GM18867 (cell line): ENCODE measurements at regions not wholly inside any gene's neighbourhood (a gene's known extent, or its start where the extent isn't known, plus 50 kb on each side); places are given as distances from the start of the nearest gene placed in this dataset.
A peak's percentile ranks its signal among the peaks of the same experiment; 100 is the strongest.

Experiments
- ATAC-seq: cut with Tn5 transposase; IDR thresholded peaks from one replicate; pipeline ENCODE4 v1.9.1; 2021; ENCODE audit warnings: mild to moderate bottlenecking, moderate library complexity; ENCODE audit not compliant: unreplicated experiment

DNA sequence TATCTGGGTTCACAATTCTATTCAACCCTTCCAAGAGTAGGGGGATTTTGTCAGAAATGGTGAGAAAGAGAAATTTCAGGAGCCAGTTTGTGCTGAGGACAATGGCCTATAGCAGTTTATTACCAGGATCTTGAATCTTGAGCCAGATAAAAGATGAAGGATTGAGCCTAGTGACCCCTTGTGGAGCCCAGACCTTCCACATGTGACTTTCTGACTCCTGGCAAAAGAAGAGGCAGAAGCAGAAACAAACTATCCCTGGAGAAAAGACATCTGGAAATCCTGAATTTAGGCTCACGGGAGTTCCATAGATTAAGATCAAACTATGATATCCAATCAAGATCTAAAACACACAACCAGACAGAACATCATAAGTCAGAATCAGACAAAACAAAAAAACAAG lies 60.9 kb upstream of the CHRM2 start:
- ATAC-seq: no peak

DNA sequence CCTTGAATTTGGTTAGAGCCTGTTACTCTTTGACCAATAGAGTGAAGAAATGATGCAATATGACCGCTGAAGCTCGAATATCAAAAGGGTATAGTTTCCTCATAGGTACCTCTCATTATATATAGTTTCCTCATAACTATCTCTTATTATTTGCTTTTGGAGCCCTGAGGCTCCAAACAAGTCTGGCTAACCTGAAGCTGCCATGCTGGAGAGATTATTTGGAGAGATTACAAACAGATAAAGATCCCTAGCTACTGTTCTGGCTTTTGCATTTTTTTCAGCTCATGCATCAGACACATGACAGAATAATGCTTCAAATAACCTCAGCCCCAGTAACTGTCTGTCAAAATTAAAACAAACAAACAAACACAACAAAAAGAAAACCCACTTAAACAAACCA lies 65.4 kb upstream of the CHRM2 start:
- no peak for ATAC-seq

DNA sequence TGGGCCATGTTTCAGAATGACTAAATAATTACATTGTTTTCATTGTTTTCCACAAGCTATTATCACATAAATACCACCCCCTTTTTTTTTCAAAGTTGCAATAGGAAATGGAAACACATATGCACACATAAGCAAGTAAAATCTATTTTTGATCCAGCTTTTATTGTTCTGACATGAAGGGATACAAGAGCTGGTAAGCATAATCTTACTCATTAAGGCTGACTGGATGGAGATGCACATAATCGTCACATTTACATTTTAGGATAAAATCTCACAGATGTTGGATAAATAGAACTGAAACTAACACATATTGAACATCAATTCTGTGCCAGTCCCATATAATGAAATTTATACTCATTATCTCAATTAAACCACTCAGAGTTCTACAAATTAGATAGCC lies 84.5 kb upstream of the CHRM2 start:
- ATAC-seq: no peak

- ATAC-seq: no peak
Observed at GRCh38 chr7:136741941-136742340, 126.5 kb upstream of the CHRM2 start.

DNA sequence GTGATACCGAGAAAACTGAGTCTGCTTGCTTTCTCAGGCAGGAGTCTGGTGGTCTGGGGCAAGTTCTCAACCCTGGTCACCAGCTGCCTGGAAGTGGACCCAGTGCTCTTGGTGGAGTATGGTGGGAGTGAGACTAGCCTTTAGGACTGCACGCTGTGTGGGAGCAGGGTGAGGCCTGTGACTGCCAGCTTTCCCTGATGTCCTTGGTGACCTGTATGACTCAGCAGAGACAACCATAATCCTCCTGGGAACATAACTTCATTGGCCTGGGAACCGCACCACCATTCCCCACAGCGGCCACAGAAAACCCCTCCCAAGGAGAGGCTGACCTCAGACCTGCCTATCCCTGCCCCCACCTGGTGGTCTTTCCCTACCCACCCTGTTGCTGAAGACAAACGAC lies 139.5 kb upstream of the CHRM2 start:
- ATAC-seq: no peak

- no peak for ATAC-seq
Observed at GRCh38 chr7:136726460-136726859, 142.0 kb upstream of the CHRM2 start.

DNA sequence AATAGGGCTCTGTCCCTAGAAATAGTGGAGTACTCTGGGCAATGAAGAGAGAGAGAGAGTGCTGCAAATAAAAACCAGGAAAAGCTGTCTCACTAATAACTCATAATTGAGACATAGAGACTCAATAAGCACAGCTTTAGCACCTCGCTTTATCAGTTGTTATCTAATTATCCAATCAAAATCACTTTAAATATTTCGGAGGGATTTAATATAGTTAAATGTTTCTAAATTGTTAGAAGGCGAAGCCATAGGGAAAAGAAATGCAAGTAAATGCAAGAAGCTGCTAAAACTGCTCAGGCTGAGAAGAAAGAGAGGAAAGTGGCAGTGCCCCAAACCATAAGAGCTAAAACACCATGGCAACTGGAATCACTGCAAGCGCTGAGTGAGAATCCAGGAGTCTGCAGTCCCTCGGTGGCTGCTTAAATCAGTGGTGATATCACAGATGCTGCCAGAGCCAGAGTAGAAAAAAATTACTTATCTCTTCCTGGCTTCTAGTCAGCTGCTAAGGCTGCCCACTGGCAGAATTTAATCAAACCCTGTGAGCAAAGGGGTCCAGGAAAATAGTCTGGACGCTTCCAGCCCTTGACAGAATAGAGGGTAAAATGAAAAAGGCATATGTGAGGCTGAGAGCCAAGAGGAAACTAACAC lies 150.4 kb upstream of the CHRM2 start:
- ATAC-seq: no peak

- no peak for ATAC-seq
Observed at GRCh38 chr7:136714062-136714461, 154.4 kb upstream of the CHRM2 start.

DNA sequence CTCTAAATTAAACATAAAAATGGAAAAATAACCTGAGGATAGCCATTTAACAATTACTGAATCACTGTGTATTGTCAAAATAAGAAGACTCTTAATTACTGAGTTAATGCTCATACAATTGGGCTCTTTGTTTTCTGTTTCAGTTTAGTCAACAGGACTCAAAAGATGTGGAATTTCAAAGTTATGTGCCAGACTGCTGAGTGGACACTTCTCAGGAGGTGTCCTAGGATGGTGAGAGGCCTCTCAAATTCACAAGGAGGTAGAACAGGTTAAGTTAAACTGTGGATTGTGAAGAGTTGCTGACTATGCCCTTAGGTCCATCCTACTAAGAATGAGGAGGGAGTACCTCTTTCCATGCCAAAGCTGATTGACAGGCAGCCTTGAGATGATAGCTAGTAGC lies 157.7 kb upstream of the CHRM2 start:
- no peak for ATAC-seq

DNA sequence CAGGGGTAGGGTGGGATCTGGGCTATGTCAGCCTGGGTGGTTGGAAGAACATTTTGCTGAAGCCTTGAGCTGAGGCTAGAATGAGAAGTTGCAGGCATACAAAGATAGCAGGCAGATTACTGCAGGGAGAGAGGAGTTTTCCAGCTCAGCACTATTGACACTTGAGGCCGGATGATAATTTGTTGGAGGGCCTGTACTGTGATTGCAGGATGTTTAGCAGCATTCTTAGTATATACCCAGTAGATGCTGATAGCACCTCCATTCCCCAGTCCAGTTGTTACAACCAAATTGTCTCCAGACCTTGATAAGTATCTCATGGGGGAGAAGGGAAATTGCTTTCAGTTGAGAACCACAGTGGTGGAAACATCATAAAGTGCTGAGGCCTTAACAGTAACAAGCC lies 158.6 kb upstream of the CHRM2 start:
- ATAC-seq: no peak

- ATAC-seq: no peak
Observed at GRCh38 chr7:136702913-136703312, 165.5 kb upstream of the CHRM2 start.

GRCh38 chr7:136698977-136699376 lies 169.5 kb upstream of the CHRM2 start:
- no peak for ATAC-seq

DNA sequence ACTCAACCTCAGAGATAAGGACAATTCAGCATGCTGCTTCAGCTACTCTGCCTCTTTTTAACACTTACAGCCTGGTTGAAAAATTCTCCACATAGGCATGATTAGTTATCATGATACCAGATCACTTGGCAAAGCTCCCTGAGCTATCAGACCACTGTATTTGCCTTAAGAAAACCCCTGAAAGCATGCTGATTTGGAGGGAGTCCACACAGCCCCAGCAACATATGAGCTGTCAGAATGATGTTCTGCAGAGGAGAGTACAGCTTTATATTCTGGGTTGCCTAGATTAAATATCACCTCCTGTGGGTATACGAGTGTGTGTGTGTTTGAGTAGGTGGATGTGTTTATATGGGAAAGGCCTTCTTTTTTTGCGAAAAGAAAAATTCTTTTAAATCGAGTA lies 170.2 kb upstream of the CHRM2 start:
- no peak for ATAC-seq

DNA sequence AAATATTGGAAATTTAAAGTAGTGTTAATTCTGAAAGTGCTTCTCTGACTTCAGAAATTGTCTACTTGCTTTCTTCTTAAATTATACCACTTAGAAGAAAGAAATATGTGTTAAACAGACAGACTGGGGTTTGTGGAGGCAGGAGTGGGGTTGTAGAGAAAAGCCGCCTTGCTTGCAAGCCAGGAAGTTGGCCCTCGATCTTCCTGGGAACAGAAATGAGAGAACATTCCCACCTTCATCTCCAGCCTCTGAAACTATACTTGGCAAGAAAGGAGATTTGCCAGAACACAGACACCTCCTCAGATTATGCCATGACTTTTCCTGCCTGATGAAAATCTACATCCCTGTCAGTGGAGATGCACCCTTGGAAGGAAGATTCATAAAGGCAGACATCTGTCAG lies 171.2 kb upstream of the CHRM2 start:
- no peak for ATAC-seq

DNA sequence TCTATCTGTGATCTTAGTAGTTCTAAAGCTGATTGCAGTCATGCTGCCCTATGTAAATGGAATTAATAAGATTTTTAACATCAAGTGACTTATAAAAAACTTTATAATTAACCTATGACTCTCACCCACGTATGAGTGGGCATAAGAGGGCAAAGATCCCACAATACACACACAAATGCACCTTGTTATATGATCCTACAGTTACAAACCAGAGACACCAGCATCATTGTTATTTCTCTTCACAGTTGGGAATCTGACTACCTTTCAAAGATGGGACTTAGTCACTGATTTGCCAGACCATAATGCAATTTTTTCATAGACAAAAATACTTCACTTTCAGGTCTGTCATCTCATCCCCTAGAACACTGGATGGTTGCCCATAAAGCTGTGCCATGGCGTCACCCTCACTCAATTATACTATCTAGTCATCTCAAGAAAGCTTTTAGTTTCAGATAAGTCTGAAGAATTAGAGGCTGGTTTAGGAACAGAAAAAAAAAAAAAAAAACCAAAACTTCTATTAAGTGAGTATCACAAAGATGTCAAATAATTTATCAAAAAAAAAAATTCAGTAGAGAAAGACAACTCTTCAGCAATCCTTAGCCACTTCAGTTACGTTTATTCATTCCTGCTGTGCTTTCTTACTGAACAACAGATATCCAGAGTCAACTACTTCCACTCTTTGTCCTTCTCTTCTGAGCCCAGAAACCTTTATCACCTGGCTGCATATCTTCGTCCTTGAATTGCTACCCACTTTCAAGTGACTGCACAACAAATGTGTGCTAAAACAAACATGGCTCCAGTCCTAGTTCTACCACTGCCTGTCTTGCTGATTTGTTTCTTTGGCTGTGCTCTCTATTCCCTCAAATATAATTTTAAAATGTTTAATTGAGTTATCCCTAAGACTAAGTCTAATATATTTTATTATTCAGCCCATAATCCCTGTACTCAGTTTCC lies 175.0 kb upstream of the CHRM2 start:
- peak; percentile 76 for ATAC-seq

- no peak for ATAC-seq
Observed at GRCh38 chr7:136692221-136692620, 176.2 kb upstream of the CHRM2 start.

GRCh38 chr7:136688601-136689000 lies 179.9 kb upstream of the CHRM2 start:
- no peak for ATAC-seq

DNA sequence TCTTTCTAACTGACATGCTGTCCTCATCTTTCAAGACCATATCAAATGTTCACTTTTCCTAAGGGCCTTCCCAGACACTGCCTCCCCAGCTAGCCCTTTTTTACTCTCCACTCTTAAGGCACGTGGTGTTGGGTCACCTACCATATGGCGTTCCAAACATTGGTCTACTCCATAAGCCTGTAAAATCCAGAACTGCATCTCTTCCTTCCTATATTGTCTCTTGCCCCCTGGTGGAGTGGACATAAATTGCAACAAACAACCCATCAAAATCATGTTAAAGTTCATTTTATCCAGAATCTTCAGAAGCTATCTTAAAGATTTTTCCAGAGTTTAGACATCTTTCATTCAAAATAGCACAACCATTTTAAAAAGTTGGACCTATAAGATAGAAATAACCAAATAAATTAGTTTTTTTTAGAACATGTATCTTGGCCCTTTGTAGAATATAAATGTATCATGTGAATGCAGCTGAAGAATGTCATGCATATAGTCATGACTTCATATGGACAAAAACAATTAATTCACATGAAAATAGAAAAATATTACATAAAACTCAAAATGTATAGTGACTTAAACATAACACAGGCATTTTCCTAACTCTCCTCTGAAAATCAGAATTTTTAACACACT lies 180.6 kb upstream of the CHRM2 start:
- peak; percentile 71 for ATAC-seq

- ATAC-seq: no peak
Observed at GRCh38 chr7:136685501-136686173, 182.8 kb upstream of the CHRM2 start.

- ATAC-seq: no peak
Observed at GRCh38 chr7:136677471-136678365, 190.7 kb upstream of the CHRM2 start.
